Retinal pigment epithelial cell (primary cell): ENCODE measurements at regions not wholly inside any gene's neighbourhood (a gene's known extent, or its start where the extent isn't known, plus 50 kb on each side); places are given as distances from the start of the nearest gene placed in this dataset.
"Not testable (repeated sequence)": the region's sequence is repeated elsewhere in the genome, so short reads cannot be mapped to it uniquely, and the experiment has no call there.

ENCODE experiments used
- DNase-seq: peaks from one replicate; pipeline ENCODE4 v3.0.0-alpha.2; 2010; ENCODE audit warnings: low read depth
- H3K4me3 ChIP-seq: 2 replicates; pipeline ENCODE4 v1.5.1; 2011; ENCODE audit warnings: mild to moderate bottlenecking, low read length, control low read depth, moderate library complexity
- TF ChIP-seq, protein P1 (sequence below): conservative IDR thresholded peaks from 2 replicates; pipeline ENCODE4 v1.5.1; 2011; ENCODE audit warnings: low read depth, low read length, control low read depth, inconsistent platforms

GRCh38 chr5:3484836-3485235, 110.8 kb upstream of the IRX1 start:
- no peak for DNase-seq
- no peak overlapping the region for H3K4me3 ChIP-seq
- TF ChIP-seq, protein P1, sequence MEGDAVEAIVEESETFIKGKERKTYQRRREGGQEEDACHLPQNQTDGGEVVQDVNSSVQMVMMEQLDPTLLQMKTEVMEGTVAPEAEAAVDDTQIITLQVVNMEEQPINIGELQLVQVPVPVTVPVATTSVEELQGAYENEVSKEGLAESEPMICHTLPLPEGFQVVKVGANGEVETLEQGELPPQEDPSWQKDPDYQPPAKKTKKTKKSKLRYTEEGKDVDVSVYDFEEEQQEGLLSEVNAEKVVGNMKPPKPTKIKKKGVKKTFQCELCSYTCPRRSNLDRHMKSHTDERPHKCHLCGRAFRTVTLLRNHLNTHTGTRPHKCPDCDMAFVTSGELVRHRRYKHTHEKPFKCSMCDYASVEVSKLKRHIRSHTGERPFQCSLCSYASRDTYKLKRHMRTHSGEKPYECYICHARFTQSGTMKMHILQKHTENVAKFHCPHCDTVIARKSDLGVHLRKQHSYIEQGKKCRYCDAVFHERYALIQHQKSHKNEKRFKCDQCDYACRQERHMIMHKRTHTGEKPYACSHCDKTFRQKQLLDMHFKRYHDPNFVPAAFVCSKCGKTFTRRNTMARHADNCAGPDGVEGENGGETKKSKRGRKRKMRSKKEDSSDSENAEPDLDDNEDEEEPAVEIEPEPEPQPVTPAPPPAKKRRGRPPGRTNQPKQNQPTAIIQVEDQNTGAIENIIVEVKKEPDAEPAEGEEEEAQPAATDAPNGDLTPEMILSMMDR: no peak

- H3K4me3 ChIP-seq: no peak overlapping the region
- DNase-seq: no peak
- TF ChIP-seq, protein P1: no peak
These were observed 114.5 kb upstream of the IRX1 start for GRCh38 chr5:3481175-3481574.

GRCh38 chr5:3475674-3476073, 120.0 kb upstream of the IRX1 start:
- TF ChIP-seq, protein P1: no peak
- DNase-seq: no peak

GRCh38 chr5:3466392-3466791, 129.2 kb upstream of the IRX1 start:
- DNase-seq: no peak
- H3K4me3 ChIP-seq: no peak overlapping the region
- TF ChIP-seq, protein P1: no peak

More at GRCh38 chr5:3475674-3476073, 120.0 kb upstream of the IRX1 start:
- no peak overlapping the region for H3K4me3 ChIP-seq

GRCh38 chr5:3460416-3460815, 135.2 kb upstream of the IRX1 start:
- TF ChIP-seq, protein P1: no peak
- H3K4me3 ChIP-seq: no peak overlapping the region
- DNase-seq: no peak

GRCh38 chr5:3456121-3456681, 139.4 kb upstream of the IRX1 start:
- TF ChIP-seq, protein P1: no peak
- no peak for DNase-seq
- H3K4me3 ChIP-seq: no peak overlapping the region

DNA sequence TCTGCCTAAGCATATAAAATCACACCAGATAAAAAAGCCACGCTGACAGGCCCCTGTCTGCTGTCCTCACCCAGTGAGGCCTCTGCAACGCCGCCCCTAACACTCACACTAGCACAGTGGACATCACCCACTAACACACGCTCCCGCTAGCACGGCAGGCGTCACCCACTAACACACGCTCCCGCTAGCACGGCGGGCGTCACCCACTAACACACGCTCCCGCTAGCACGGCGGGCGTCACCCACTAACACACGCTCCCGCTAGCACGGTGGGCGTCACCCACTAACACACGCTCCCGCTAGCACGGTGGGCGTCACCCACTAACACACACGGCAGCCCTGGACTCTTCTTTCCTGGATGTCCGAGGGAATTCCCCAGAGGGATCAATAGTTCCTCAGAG, 141.6 kb upstream of the IRX1 start:
- not testable (repeated sequence) for H3K4me3 ChIP-seq, DNase-seq

GRCh38 chr5:3452622-3453021, 143.0 kb upstream of the IRX1 start:
- no peak for DNase-seq
- TF ChIP-seq, protein P1: no peak
- H3K4me3 ChIP-seq: no peak overlapping the region
